GM23338 (cell line): ENCODE measurements at regions not wholly inside any gene's neighbourhood (a gene's known extent, or its start where the extent isn't known, plus 50 kb on each side); places are given as distances from the start of the nearest gene placed in this dataset.

ENCODE experiments used
- CREB1 ChIP-seq: fragments of 250-450 bp; sonication (Bioruptor Pico); IDR thresholded peaks from 2 replicates; pipeline ENCODE4 v1.5.0; 2020; ENCODE audit warnings: low read depth, mild to moderate bottlenecking, moderate library complexity
- EZH2phosphoT487 ChIP-seq: fragments of 200-600 bp; sonication (generic); IDR thresholded peaks from one replicate; pipeline ENCODE4 v1.8.1; 2018; ENCODE audit warnings: antibody characterized with exemption; ENCODE audit not compliant: unreplicated experiment
- JUNB ChIP-seq: IDR thresholded peaks from one replicate; pipeline ENCODE4 v1.6.1; 2016; ENCODE audit warnings: antibody characterized with exemption; ENCODE audit not compliant: unreplicated experiment
- NANOG ChIP-seq: IDR thresholded peaks from 2 replicates; pipeline ENCODE4 v1.6.1; 2016; ENCODE audit warnings: antibody characterized with exemption, borderline replicate concordance
- POLR2AphosphoS5 ChIP-seq: IDR thresholded peaks from 2 replicates; pipeline ENCODE4 v1.6.1; 2016; ENCODE audit warnings: antibody characterized with exemption, low read depth
- STAT1 ChIP-seq: IDR thresholded peaks from one replicate; pipeline ENCODE4 v1.6.1; 2016; ENCODE audit warnings: antibody characterized with exemption; ENCODE audit not compliant: unreplicated experiment
- ZNF114 ChIP-seq: fragments of 250-450 bp; sonication (Bioruptor Pico); IDR thresholded peaks from 2 replicates; pipeline ENCODE4 v1.5.0; 2020; ENCODE audit warnings: mild to moderate bottlenecking, moderate library complexity
- ZNF331 ChIP-seq: fragments of 250-450 bp; sonication (Bioruptor Pico); IDR thresholded peaks from 2 replicates; pipeline ENCODE4 v1.5.0; 2020; ENCODE audit warnings: low read depth, mild to moderate bottlenecking, moderate library complexity
- TF ChIP-seq, protein P1 (sequence below): fragments of 250-450 bp; sonication (Bioruptor Pico); IDR thresholded peaks from 2 replicates; pipeline ENCODE4 v1.5.0; 2020; ENCODE audit warnings: mild to moderate bottlenecking, moderate library complexity
- TF ChIP-seq, protein P2 (sequence below), 2 experiments: fragments of 200-600 bp in 1 of 2; sonication (generic) in 1 of 2; conservative IDR thresholded peaks; 2 replicates each; pipeline versions ENCODE4 v1.5.1 to v1.6.1; 2016 to 2017; ENCODE audit warnings: antibody characterized with exemption in 2 of 2, low read depth in 2 of 2, mild to moderate bottlenecking in 2 of 2, moderate library complexity in 1 of 2
- TF ChIP-seq, protein P3 (sequence below): IDR thresholded peaks from 2 replicates; pipeline ENCODE4 v1.6.1; 2016; ENCODE audit warnings: antibody characterized with exemption

DNA sequence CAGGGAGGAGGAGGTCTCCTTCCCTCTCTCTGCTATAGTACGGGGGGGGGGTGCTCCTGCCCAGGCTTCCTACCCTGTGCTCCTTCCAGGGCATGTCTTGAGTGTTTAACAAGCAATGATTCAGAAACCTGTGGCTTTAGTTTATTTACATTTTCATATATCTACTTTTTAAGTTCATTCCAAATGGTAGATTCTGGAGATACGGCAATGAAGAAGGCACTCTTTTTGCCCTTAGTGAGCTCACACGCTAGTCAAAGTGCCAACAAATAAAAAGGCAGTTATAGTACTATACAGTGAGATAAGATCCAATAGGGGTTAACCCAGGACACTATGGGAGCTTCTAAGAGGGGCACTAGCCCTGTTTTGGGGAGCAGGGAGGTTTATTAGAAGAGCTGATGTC, 169.3 kb upstream of the CACNA1E start (continued):
- TF ChIP-seq, protein P1, sequence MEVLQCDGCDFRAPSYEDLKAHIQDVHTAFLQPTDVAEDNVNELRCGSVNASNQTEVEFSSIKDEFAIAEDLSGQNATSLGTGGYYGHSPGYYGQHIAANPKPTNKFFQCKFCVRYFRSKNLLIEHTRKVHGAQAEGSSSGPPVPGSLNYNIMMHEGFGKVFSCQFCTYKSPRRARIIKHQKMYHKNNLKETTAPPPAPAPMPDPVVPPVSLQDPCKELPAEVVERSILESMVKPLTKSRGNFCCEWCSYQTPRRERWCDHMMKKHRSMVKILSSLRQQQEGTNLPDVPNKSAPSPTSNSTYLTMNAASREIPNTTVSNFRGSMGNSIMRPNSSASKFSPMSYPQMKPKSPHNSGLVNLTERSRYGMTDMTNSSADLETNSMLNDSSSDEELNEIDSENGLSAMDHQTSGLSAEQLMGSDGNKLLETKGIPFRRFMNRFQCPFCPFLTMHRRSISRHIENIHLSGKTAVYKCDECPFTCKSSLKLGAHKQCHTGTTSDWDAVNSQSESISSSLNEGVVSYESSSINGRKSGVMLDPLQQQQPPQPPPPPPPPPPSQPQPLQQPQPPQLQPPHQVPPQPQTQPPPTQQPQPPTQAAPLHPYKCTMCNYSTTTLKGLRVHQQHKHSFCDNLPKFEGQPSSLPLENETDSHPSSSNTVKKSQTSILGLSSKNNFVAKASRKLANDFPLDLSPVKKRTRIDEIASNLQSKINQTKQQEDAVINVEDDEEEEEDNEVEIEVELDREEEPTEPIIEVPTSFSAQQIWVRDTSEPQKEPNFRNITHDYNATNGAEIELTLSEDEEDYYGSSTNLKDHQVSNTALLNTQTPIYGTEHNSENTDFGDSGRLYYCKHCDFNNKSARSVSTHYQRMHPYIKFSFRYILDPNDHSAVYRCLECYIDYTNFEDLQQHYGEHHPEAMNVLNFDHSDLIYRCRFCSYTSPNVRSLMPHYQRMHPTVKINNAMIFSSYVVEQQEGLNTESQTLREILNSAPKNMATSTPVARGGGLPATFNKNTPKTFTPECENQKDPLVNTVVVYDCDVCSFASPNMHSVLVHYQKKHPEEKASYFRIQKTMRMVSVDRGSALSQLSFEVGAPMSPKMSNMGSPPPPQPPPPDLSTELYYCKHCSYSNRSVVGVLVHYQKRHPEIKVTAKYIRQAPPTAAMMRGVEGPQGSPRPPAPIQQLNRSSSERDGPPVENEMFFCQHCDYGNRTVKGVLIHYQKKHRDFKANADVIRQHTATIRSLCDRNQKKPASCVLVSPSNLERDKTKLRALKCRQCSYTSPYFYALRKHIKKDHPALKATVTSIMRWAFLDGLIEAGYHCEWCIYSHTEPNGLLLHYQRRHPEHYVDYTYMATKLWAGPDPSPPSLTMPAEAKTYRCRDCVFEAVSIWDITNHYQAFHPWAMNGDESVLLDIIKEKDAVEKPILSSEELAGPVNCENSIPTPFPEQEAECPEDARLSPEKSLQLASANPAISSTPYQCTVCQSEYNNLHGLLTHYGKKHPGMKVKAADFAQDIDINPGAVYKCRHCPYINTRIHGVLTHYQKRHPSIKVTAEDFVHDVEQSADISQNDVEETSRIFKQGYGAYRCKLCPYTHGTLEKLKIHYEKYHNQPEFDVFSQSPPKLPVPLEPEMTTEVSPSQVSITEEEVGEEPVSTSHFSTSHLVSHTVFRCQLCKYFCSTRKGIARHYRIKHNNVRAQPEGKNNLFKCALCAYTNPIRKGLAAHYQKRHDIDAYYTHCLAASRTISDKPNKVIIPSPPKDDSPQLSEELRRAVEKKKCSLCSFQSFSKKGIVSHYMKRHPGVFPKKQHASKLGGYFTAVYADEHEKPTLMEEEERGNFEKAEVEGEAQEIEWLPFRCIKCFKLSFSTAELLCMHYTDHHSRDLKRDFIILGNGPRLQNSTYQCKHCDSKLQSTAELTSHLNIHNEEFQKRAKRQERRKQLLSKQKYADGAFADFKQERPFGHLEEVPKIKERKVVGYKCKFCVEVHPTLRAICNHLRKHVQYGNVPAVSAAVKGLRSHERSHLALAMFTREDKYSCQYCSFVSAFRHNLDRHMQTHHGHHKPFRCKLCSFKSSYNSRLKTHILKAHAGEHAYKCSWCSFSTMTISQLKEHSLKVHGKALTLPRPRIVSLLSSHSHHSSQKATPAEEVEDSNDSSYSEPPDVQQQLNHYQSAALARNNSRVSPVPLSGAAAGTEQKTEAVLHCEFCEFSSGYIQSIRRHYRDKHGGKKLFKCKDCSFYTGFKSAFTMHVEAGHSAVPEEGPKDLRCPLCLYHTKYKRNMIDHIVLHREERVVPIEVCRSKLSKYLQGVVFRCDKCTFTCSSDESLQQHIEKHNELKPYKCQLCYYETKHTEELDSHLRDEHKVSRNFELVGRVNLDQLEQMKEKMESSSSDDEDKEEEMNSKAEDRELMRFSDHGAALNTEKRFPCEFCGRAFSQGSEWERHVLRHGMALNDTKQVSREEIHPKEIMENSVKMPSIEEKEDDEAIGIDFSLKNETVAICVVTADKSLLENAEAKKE (CRISPR knock-in tag) = no peak
- TF ChIP-seq, protein P2, sequence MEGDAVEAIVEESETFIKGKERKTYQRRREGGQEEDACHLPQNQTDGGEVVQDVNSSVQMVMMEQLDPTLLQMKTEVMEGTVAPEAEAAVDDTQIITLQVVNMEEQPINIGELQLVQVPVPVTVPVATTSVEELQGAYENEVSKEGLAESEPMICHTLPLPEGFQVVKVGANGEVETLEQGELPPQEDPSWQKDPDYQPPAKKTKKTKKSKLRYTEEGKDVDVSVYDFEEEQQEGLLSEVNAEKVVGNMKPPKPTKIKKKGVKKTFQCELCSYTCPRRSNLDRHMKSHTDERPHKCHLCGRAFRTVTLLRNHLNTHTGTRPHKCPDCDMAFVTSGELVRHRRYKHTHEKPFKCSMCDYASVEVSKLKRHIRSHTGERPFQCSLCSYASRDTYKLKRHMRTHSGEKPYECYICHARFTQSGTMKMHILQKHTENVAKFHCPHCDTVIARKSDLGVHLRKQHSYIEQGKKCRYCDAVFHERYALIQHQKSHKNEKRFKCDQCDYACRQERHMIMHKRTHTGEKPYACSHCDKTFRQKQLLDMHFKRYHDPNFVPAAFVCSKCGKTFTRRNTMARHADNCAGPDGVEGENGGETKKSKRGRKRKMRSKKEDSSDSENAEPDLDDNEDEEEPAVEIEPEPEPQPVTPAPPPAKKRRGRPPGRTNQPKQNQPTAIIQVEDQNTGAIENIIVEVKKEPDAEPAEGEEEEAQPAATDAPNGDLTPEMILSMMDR (conservative IDR thresholded peaks at IDR 0.05; ENCODE audit: low read depth in 2 of 2) = no peak
- TF ChIP-seq JUNB (no peak), STAT1 (no peak), ZNF331 (no peak), CREB1 (no peak), ZNF114 (CRISPR knock-in tag) (no peak), EZH2phosphoT487 (no peak), NANOG (no peak), POLR2AphosphoS5 (no peak)
- TF ChIP-seq, protein P3, sequence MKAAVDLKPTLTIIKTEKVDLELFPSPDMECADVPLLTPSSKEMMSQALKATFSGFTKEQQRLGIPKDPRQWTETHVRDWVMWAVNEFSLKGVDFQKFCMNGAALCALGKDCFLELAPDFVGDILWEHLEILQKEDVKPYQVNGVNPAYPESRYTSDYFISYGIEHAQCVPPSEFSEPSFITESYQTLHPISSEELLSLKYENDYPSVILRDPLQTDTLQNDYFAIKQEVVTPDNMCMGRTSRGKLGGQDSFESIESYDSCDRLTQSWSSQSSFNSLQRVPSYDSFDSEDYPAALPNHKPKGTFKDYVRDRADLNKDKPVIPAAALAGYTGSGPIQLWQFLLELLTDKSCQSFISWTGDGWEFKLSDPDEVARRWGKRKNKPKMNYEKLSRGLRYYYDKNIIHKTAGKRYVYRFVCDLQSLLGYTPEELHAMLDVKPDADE = no peak
